ENCODE measurements at regions not wholly inside any gene's neighbourhood (a gene's known extent, or its start where the extent isn't known, plus 50 kb on each side); places are given as distances from the start of the nearest gene placed in this dataset.

DNA sequence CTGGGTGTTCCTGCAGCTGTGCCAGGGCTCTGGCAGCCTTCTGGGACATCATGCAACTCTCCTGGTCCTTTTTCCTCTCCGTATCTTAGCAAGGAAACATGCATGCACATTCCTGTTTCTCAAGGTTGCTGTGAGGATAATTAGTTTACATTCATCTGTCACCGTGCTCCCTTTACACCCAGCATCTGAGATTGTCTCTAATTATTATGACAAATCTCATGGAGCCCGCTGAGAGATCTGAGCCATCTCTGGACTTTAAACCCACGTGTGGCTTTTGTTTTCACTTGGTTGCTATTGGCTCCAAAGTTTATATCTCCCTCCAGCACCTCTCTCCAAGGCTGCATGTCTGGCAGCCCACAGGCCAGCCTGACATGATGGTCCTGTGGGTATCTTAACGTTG lies 167.6 kb downstream of the UNC5CL start:
- TF ChIP-seq, protein P1, sequence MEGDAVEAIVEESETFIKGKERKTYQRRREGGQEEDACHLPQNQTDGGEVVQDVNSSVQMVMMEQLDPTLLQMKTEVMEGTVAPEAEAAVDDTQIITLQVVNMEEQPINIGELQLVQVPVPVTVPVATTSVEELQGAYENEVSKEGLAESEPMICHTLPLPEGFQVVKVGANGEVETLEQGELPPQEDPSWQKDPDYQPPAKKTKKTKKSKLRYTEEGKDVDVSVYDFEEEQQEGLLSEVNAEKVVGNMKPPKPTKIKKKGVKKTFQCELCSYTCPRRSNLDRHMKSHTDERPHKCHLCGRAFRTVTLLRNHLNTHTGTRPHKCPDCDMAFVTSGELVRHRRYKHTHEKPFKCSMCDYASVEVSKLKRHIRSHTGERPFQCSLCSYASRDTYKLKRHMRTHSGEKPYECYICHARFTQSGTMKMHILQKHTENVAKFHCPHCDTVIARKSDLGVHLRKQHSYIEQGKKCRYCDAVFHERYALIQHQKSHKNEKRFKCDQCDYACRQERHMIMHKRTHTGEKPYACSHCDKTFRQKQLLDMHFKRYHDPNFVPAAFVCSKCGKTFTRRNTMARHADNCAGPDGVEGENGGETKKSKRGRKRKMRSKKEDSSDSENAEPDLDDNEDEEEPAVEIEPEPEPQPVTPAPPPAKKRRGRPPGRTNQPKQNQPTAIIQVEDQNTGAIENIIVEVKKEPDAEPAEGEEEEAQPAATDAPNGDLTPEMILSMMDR (IDR thresholded peaks at IDR 0.05; ENCODE audit: low read length) = no peak
- TF ChIP-seq EZH2 (IDR thresholded peaks at IDR 0.05; ENCODE audit: borderline replicate concordance, low read length) = no peak
